GM23338 (cell line): ENCODE measurements at regions not wholly inside any gene's neighbourhood (a gene's known extent, or its start where the extent isn't known, plus 50 kb on each side); places are given as distances from the start of the nearest gene placed in this dataset.

ENCODE experiments used
- CREB1 ChIP-seq: fragments of 250-450 bp; sonication (Bioruptor Pico); IDR thresholded peaks from 2 replicates; pipeline ENCODE4 v1.5.0; 2020; ENCODE audit warnings: low read depth, mild to moderate bottlenecking, moderate library complexity
- EZH2 ChIP-seq: fragments of 200-600 bp; sonication (generic); IDR thresholded peaks from one replicate; pipeline ENCODE4 v1.8.0; 2017; ENCODE audit warnings: antibody characterized with exemption, mild to moderate bottlenecking, low read depth; ENCODE audit not compliant: unreplicated experiment
- EZH2phosphoT487 ChIP-seq: fragments of 200-600 bp; sonication (generic); IDR thresholded peaks from one replicate; pipeline ENCODE4 v1.8.1; 2018; ENCODE audit warnings: antibody characterized with exemption; ENCODE audit not compliant: unreplicated experiment
- JUNB ChIP-seq: IDR thresholded peaks from one replicate; pipeline ENCODE4 v1.6.1; 2016; ENCODE audit warnings: antibody characterized with exemption; ENCODE audit not compliant: unreplicated experiment
- NANOG ChIP-seq: IDR thresholded peaks from 2 replicates; pipeline ENCODE4 v1.6.1; 2016; ENCODE audit warnings: antibody characterized with exemption, borderline replicate concordance
- POLR2AphosphoS5 ChIP-seq: IDR thresholded peaks from 2 replicates; pipeline ENCODE4 v1.6.1; 2016; ENCODE audit warnings: antibody characterized with exemption, low read depth
- STAT1 ChIP-seq: IDR thresholded peaks from one replicate; pipeline ENCODE4 v1.6.1; 2016; ENCODE audit warnings: antibody characterized with exemption; ENCODE audit not compliant: unreplicated experiment
- ZNF114 ChIP-seq: fragments of 250-450 bp; sonication (Bioruptor Pico); IDR thresholded peaks from 2 replicates; pipeline ENCODE4 v1.5.0; 2020; ENCODE audit warnings: mild to moderate bottlenecking, moderate library complexity
- ZNF331 ChIP-seq: fragments of 250-450 bp; sonication (Bioruptor Pico); IDR thresholded peaks from 2 replicates; pipeline ENCODE4 v1.5.0; 2020; ENCODE audit warnings: low read depth, mild to moderate bottlenecking, moderate library complexity
- TF ChIP-seq, protein P1 (sequence below): fragments of 250-450 bp; sonication (Bioruptor Pico); IDR thresholded peaks from 2 replicates; pipeline ENCODE4 v1.5.0; 2020; ENCODE audit warnings: mild to moderate bottlenecking, moderate library complexity
- TF ChIP-seq, protein P2 (sequence below): IDR thresholded peaks from one replicate; pipeline ENCODE4 v1.6.1; 2018; ENCODE audit warnings: antibody characterized with exemption; ENCODE audit not compliant: unreplicated experiment

DNA sequence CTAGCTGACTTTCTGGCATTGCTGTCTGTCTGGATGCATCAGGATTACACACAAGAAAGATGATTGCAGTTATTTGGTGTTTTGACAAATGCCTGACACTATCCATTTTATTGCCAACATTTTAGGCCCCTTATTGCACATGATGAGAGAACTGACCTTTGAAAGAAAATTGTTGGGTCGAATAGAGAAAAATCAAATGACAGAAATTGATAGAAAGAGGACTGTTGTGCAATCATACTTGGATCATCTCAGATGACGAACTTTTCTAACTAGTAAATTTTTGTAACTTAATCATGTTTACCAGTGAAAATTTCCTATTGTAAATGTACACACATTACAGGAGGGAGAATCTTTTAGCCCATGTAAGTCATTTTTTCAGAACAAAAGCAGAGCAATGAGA is 251.5 kb upstream of the USP15 start (continued):
- TF ChIP-seq, protein P1, sequence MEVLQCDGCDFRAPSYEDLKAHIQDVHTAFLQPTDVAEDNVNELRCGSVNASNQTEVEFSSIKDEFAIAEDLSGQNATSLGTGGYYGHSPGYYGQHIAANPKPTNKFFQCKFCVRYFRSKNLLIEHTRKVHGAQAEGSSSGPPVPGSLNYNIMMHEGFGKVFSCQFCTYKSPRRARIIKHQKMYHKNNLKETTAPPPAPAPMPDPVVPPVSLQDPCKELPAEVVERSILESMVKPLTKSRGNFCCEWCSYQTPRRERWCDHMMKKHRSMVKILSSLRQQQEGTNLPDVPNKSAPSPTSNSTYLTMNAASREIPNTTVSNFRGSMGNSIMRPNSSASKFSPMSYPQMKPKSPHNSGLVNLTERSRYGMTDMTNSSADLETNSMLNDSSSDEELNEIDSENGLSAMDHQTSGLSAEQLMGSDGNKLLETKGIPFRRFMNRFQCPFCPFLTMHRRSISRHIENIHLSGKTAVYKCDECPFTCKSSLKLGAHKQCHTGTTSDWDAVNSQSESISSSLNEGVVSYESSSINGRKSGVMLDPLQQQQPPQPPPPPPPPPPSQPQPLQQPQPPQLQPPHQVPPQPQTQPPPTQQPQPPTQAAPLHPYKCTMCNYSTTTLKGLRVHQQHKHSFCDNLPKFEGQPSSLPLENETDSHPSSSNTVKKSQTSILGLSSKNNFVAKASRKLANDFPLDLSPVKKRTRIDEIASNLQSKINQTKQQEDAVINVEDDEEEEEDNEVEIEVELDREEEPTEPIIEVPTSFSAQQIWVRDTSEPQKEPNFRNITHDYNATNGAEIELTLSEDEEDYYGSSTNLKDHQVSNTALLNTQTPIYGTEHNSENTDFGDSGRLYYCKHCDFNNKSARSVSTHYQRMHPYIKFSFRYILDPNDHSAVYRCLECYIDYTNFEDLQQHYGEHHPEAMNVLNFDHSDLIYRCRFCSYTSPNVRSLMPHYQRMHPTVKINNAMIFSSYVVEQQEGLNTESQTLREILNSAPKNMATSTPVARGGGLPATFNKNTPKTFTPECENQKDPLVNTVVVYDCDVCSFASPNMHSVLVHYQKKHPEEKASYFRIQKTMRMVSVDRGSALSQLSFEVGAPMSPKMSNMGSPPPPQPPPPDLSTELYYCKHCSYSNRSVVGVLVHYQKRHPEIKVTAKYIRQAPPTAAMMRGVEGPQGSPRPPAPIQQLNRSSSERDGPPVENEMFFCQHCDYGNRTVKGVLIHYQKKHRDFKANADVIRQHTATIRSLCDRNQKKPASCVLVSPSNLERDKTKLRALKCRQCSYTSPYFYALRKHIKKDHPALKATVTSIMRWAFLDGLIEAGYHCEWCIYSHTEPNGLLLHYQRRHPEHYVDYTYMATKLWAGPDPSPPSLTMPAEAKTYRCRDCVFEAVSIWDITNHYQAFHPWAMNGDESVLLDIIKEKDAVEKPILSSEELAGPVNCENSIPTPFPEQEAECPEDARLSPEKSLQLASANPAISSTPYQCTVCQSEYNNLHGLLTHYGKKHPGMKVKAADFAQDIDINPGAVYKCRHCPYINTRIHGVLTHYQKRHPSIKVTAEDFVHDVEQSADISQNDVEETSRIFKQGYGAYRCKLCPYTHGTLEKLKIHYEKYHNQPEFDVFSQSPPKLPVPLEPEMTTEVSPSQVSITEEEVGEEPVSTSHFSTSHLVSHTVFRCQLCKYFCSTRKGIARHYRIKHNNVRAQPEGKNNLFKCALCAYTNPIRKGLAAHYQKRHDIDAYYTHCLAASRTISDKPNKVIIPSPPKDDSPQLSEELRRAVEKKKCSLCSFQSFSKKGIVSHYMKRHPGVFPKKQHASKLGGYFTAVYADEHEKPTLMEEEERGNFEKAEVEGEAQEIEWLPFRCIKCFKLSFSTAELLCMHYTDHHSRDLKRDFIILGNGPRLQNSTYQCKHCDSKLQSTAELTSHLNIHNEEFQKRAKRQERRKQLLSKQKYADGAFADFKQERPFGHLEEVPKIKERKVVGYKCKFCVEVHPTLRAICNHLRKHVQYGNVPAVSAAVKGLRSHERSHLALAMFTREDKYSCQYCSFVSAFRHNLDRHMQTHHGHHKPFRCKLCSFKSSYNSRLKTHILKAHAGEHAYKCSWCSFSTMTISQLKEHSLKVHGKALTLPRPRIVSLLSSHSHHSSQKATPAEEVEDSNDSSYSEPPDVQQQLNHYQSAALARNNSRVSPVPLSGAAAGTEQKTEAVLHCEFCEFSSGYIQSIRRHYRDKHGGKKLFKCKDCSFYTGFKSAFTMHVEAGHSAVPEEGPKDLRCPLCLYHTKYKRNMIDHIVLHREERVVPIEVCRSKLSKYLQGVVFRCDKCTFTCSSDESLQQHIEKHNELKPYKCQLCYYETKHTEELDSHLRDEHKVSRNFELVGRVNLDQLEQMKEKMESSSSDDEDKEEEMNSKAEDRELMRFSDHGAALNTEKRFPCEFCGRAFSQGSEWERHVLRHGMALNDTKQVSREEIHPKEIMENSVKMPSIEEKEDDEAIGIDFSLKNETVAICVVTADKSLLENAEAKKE (CRISPR knock-in tag), result no peak
- TF ChIP-seq POLR2AphosphoS5, result no peak
- TF ChIP-seq, protein P2, sequence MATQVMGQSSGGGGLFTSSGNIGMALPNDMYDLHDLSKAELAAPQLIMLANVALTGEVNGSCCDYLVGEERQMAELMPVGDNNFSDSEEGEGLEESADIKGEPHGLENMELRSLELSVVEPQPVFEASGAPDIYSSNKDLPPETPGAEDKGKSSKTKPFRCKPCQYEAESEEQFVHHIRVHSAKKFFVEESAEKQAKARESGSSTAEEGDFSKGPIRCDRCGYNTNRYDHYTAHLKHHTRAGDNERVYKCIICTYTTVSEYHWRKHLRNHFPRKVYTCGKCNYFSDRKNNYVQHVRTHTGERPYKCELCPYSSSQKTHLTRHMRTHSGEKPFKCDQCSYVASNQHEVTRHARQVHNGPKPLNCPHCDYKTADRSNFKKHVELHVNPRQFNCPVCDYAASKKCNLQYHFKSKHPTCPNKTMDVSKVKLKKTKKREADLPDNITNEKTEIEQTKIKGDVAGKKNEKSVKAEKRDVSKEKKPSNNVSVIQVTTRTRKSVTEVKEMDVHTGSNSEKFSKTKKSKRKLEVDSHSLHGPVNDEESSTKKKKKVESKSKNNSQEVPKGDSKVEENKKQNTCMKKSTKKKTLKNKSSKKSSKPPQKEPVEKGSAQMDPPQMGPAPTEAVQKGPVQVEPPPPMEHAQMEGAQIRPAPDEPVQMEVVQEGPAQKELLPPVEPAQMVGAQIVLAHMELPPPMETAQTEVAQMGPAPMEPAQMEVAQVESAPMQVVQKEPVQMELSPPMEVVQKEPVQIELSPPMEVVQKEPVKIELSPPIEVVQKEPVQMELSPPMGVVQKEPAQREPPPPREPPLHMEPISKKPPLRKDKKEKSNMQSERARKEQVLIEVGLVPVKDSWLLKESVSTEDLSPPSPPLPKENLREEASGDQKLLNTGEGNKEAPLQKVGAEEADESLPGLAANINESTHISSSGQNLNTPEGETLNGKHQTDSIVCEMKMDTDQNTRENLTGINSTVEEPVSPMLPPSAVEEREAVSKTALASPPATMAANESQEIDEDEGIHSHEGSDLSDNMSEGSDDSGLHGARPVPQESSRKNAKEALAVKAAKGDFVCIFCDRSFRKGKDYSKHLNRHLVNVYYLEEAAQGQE, result no peak
- no peak for TF ChIP-seq NANOG
- TF ChIP-seq STAT1, result no peak
- no peak for TF ChIP-seq EZH2phosphoT487
- no peak for TF ChIP-seq ZNF331 (CRISPR knock-in tag)
- TF ChIP-seq EZH2, result no peak
- no peak for TF ChIP-seq ZNF114 (CRISPR knock-in tag)
- no peak for TF ChIP-seq JUNB
- TF ChIP-seq CREB1 (CRISPR knock-in tag), result no peak
